OCI-LY3 (cell line): ENCODE measurements at regions not wholly inside any gene's neighbourhood (a gene's known extent, or its start where the extent isn't known, plus 50 kb on each side); places are given as distances from the start of the nearest gene placed in this dataset.

Experiments used
- H2AFZ ChIP-seq: fragments of 200-600, 300-600 bp; shearing (Covaris generic); 2 replicates; pipeline ENCODE4 v1.6.0; 2014; ENCODE audit warnings: antibody characterized with exemption, low read depth, low read length
- H3K27ac ChIP-seq: fragments of 200-600, 300-600 bp; sonication (generic); 2 replicates; pipeline ENCODE4 v1.5.1; 2014; ENCODE audit warnings: mild to moderate bottlenecking, low read length, moderate library complexity, mixed read lengths
- H3K27me3 ChIP-seq: fragments of 200-600, 300-600 bp; sonication (generic); 2 replicates; pipeline ENCODE4 v1.6.1; 2014; ENCODE audit warnings: low read depth, low read length, mixed read lengths
- H3K36me3 ChIP-seq: fragments of 200-600, 300-600 bp; sonication (generic); replicated peaks from 2 replicates; pipeline ENCODE3; 2014; ENCODE audit warnings: low read depth, low read length, mixed read lengths
- H3K4me1 ChIP-seq: fragments of 300-600, 200-600 bp; sonication (generic); 2 replicates; pipeline ENCODE4 v1.6.1; 2014; ENCODE audit warnings: low read length, mixed read lengths
- H3K4me2 ChIP-seq: fragments of 200-600, 300-600 bp; sonication (generic); 2 replicates; pipeline ENCODE4 v1.6.1; 2014; ENCODE audit warnings: low read length, mixed read lengths
- H3K4me3 ChIP-seq: fragments of 300-600, 200-600 bp; sonication (generic); 2 replicates; pipeline ENCODE4 v1.5.1; 2014; ENCODE audit warnings: antibody characterized with exemption, mild to moderate bottlenecking, low read length, moderate library complexity
- H3K79me2 ChIP-seq: fragments of 300-600, 200-600 bp; shearing (Covaris generic); 2 replicates; pipeline ENCODE4 v1.6.1; 2014; ENCODE audit warnings: mild to moderate bottlenecking, low read length, mixed read lengths
- H3K9ac ChIP-seq: fragments of 300-600, 200-600 bp; shearing (Covaris generic); 2 replicates; pipeline ENCODE4 v1.6.0; 2014; ENCODE audit warnings: mild to moderate bottlenecking, low read length, moderate library complexity
- H3K9me3 ChIP-seq: fragments of 200-600, 300-600 bp; shearing (Covaris generic); 2 replicates; pipeline ENCODE4 v1.6.1; 2014; ENCODE audit warnings: low read length, mixed read lengths; ENCODE audit not compliant: insufficient read depth
- H4K20me1 ChIP-seq: fragments of 200-600, 300-600 bp; sonication (generic); 2 replicates; pipeline ENCODE4 v1.6.1; 2016; ENCODE audit warnings: low read length, mixed read lengths; ENCODE audit not compliant: insufficient read depth
- EZH2phosphoT487 ChIP-seq: fragments of 200-600 bp; shearing (Covaris generic); IDR thresholded peaks from 2 replicates; pipeline ENCODE4 v1.6.1; 2018; ENCODE audit warnings: antibody characterized with exemption, mixed run types, low read depth
- TF ChIP-seq, protein P1 (sequence below): fragments of 200-600, 300-600 bp; sonication (generic); IDR thresholded peaks from 2 replicates; pipeline ENCODE4 v1.5.1; 2014; ENCODE audit warnings: antibody characterized with exemption, low read length, low read depth

DNA sequence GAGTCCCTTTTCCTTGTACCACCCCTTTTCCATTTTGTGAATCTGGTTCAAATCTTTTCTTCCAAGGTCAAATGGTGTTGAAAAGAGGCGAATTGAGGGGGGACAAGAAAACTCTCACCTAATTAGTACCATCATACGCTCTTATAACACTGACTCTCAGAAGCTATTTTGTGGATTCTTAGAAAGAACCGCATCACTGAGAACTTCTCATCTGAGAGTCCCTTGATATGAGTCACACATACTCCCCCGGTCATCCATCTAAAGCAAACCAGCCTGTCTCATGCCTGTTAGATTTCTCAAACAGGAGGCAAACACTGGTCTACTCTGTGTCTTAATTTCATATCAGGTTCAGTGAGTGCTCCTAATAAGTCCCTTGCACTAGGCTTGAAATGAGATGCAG lies 76.5 kb upstream of the SPRED1 start:
- Histone ChIP-seq H3K36me3 (no peaks in the 10 kb centered on the region), H3K4me3 (no peak overlapping the region), H2AFZ (no peak overlapping the region), H3K9me3 (no peaks in the 10 kb centered on the region), H3K79me2 (no peaks in the 10 kb centered on the region), H3K9ac (no peak overlapping the region), H3K27ac (no peak overlapping the region), H3K4me2 (peak overlapping the region; percentile 19), H4K20me1 (no peaks in the 10 kb centered on the region), H3K4me1 (peaks cover 9% of the 10 kb centered on the region), H3K27me3 (peaks cover 33% of the 10 kb centered on the region)
- TF ChIP-seq, protein P1, sequence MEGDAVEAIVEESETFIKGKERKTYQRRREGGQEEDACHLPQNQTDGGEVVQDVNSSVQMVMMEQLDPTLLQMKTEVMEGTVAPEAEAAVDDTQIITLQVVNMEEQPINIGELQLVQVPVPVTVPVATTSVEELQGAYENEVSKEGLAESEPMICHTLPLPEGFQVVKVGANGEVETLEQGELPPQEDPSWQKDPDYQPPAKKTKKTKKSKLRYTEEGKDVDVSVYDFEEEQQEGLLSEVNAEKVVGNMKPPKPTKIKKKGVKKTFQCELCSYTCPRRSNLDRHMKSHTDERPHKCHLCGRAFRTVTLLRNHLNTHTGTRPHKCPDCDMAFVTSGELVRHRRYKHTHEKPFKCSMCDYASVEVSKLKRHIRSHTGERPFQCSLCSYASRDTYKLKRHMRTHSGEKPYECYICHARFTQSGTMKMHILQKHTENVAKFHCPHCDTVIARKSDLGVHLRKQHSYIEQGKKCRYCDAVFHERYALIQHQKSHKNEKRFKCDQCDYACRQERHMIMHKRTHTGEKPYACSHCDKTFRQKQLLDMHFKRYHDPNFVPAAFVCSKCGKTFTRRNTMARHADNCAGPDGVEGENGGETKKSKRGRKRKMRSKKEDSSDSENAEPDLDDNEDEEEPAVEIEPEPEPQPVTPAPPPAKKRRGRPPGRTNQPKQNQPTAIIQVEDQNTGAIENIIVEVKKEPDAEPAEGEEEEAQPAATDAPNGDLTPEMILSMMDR: no peak
- no peak for TF ChIP-seq EZH2phosphoT487

DNA sequence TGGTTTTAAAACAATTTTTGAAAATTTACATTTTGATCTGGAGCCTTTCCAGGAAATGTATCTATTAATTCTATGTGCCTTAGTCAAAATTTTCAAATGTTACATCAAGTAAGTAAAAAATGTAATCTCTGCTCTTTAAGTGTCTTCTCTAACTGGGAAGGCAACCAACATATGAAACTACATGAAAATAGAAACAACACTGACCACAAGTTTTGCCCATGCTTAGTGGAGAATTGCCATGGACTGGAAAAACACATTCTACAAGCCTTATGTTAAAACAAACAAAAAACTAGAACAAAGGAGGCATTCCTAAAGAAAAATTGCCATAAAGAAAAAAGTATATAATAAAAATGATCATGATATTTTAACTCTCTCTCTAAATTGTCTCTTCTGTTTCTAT lies 75.9 kb upstream of the SPRED1 start:
- Histone ChIP-seq H3K9ac (no peak overlapping the region), H3K4me2 (no peak overlapping the region), H3K4me1 (peaks cover 9% of the 10 kb centered on the region)

DNA sequence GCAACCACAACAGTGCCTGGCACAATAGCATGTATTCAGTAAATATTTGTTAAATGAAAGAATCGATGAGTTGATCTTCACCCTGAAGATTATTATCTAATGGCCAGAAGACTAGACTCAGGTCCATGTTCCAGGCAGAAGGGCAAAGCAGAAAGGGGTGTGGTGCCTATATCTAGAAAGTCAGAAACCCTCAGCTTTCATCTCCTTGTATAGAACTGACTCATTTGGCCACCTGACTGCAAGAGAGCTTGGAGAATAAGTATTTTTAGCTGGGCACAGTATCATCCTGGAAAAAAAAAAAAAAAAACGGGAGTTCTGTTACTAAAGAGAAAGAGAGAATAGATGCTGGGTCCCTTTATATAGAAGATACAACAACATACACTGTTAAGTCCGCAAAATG lies 69.7 kb upstream of the SPRED1 start:
- no peaks in the 10 kb centered on the region for H3K4me1 ChIP-seq
- H4K20me1 ChIP-seq: no peaks in the 10 kb centered on the region
- no peak overlapping the region for H3K9ac ChIP-seq
- H3K27ac ChIP-seq: no peak overlapping the region
- no peak overlapping the region for H3K4me3 ChIP-seq
- H3K4me2 ChIP-seq: no peak overlapping the region
- TF ChIP-seq, protein P1: no peak
- no peak for TF ChIP-seq EZH2phosphoT487
- H3K36me3 ChIP-seq: no peaks in the 10 kb centered on the region
- H2AFZ ChIP-seq: no peak overlapping the region
- H3K79me2 ChIP-seq: no peaks in the 10 kb centered on the region
- H3K27me3 ChIP-seq: peaks cover 22% of the 10 kb centered on the region
- H3K9me3 ChIP-seq: no peaks in the 10 kb centered on the region

More for the DNA sequence above, 75.9 kb upstream of the SPRED1 start:
- Histone ChIP-seq H4K20me1 (no peaks in the 10 kb centered on the region), H3K36me3 (no peaks in the 10 kb centered on the region), H3K4me3 (no peak overlapping the region), H2AFZ (no peak overlapping the region), H3K79me2 (no peaks in the 10 kb centered on the region), H3K9me3 (no peaks in the 10 kb centered on the region), H3K27me3 (peaks cover 33% of the 10 kb centered on the region), H3K27ac (no peak overlapping the region)
- TF ChIP-seq EZH2phosphoT487: no peak
- TF ChIP-seq, protein P1: no peak

DNA sequence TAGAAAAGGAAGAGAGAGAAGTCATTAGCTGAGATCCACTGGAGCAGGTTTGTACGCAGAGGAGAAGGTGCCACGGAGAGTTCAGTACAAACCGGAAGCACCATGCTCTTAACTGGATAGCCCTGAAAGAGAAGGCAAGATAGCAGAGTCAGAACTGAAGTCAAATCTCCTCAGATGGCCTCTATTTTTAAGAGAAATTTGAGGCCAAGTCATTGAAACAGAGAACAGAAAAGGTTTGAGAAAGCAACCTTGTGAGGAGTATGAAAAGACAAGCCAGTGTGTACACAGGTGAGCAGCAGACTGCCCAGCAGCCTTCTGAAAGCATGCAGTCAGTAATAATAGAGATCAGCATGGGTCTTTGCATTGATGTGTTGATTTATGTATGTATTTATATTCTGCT lies 66.1 kb upstream of the SPRED1 start:
- no peaks in the 10 kb centered on the region for H3K4me1 ChIP-seq
- no peak overlapping the region for H3K4me3 ChIP-seq
- H3K4me2 ChIP-seq: no peak overlapping the region
- no peak overlapping the region for H3K27ac ChIP-seq
- TF ChIP-seq, protein P1: no peak
- no peak for TF ChIP-seq EZH2phosphoT487
- no peak overlapping the region for H2AFZ ChIP-seq
- H3K9me3 ChIP-seq: no peaks in the 10 kb centered on the region
- H3K36me3 ChIP-seq: no peaks in the 10 kb centered on the region
- peaks cover 46% of the 10 kb centered on the region for H3K27me3 ChIP-seq
- H4K20me1 ChIP-seq: no peaks in the 10 kb centered on the region
- no peaks in the 10 kb centered on the region for H3K79me2 ChIP-seq
- no peak overlapping the region for H3K9ac ChIP-seq
